H9 (cell line): ENCODE measurements at regions not wholly inside any gene's neighbourhood (a gene's known extent, or its start where the extent isn't known, plus 50 kb on each side); places are given as distances from the start of the nearest gene placed in this dataset.

Source experiments
- DNase-seq: peaks from one replicate; pipeline ENCODE4 v3.0.0-alpha.2; 2017
- H2AFZ ChIP-seq: one replicate; pipeline ENCODE4 v1.6.1; 2013; ENCODE audit warnings: mild to moderate bottlenecking, low read length, control low read depth, moderate library complexity
- H2AK5ac ChIP-seq: 2 replicates; pipeline ENCODE4 v1.6.1; 2013; ENCODE audit warnings: low read length, control low read depth, mixed read lengths; ENCODE audit not compliant: insufficient read length
- H2BK120ac ChIP-seq: one replicate; pipeline ENCODE4 v1.6.1; 2013; ENCODE audit warnings: low read depth, mild to moderate bottlenecking, low read length, control low read depth, inconsistent platforms; ENCODE audit not compliant: poor library complexity, severe bottlenecking
- H2BK12ac ChIP-seq: 2 replicates; pipeline ENCODE4 v1.6.1; 2013; ENCODE audit warnings: low read length, control low read depth, mixed read lengths, low read depth; ENCODE audit not compliant: insufficient read length
- H2BK15ac ChIP-seq: 2 replicates; pipeline ENCODE4 v1.6.1; 2013; ENCODE audit warnings: low read depth, low read length, control low read depth
- H2BK20ac ChIP-seq: one replicate; pipeline ENCODE4 v1.6.1; 2013; ENCODE audit warnings: low read depth, mild to moderate bottlenecking, low read length, control low read depth, inconsistent platforms; ENCODE audit not compliant: poor library complexity, severe bottlenecking
- H2BK5ac ChIP-seq: 2 replicates; pipeline ENCODE4 v1.6.1; 2013; ENCODE audit warnings: low read length, control low read depth, mixed read lengths; ENCODE audit not compliant: insufficient read length
- H3K14ac ChIP-seq: 2 replicates; pipeline ENCODE4 v1.6.1; 2013; ENCODE audit warnings: low read length, control low read depth; ENCODE audit not compliant: insufficient read depth
- H3K18ac ChIP-seq: 2 replicates; pipeline ENCODE4 v1.6.1; 2013; ENCODE audit warnings: low read depth, mild to moderate bottlenecking, mixed read lengths, low read length, control low read depth; ENCODE audit not compliant: insufficient read length
- H3K23ac ChIP-seq: 2 replicates; pipeline ENCODE4 v1.6.1; 2013; ENCODE audit warnings: low read length, control low read depth, mixed read lengths, low read depth; ENCODE audit not compliant: insufficient read length
- H3K23me2 ChIP-seq: 2 replicates; pipeline ENCODE4 v1.6.1; 2013; ENCODE audit warnings: low read depth, mild to moderate bottlenecking, mixed read lengths, low read length, control low read depth; ENCODE audit not compliant: insufficient read length, poor library complexity, severe bottlenecking
- H3K27ac ChIP-seq: 2 replicates; pipeline ENCODE4 v1.5.1; 2013; ENCODE audit warnings: low read length, control low read depth, mixed read lengths, low read depth; ENCODE audit not compliant: insufficient read length
- H3K27me3 ChIP-seq: 2 replicates; pipeline ENCODE4 v1.6.1; 2013; ENCODE audit warnings: low read length, control low read depth, inconsistent platforms; ENCODE audit not compliant: insufficient read depth
- H3K4ac ChIP-seq: 2 replicates; pipeline ENCODE4 v1.6.1; 2013; ENCODE audit warnings: low read depth, mild to moderate bottlenecking, control low read depth, inconsistent platforms, low read length, moderate library complexity
- H3K4me1 ChIP-seq: 2 replicates; pipeline ENCODE4 v1.6.1; 2013; ENCODE audit warnings: low read length, control low read depth, inconsistent platforms; ENCODE audit not compliant: insufficient read depth
- H3K4me2 ChIP-seq: 2 replicates; pipeline ENCODE4 v1.6.1; 2013; ENCODE audit warnings: low read length, control low read depth, mixed read lengths; ENCODE audit not compliant: insufficient read length, insufficient read depth
- H3K56ac ChIP-seq: 2 replicates; pipeline ENCODE4 v1.6.1; 2013; ENCODE audit warnings: low read depth, mild to moderate bottlenecking, mixed read lengths, low read length, control low read depth; ENCODE audit not compliant: insufficient read length
- H3K79me1 ChIP-seq: 2 replicates; pipeline ENCODE4 v1.6.1; 2013; ENCODE audit warnings: low read depth, mild to moderate bottlenecking, moderate library complexity, low read length, control low read depth, inconsistent platforms; ENCODE audit not compliant: insufficient read depth, poor library complexity, severe bottlenecking
- H3K79me2 ChIP-seq: 2 replicates; pipeline ENCODE4 v1.6.1; 2013; ENCODE audit warnings: low read length, control low read depth, inconsistent platforms; ENCODE audit not compliant: insufficient read depth
- H3K9ac ChIP-seq: 2 replicates; pipeline ENCODE4 v1.6.1; 2013; ENCODE audit warnings: low read length, control low read depth, mixed read lengths; ENCODE audit not compliant: insufficient read length; ENCODE audit errors: extremely low read depth
- H3K9me3 ChIP-seq: one replicate; pipeline ENCODE4 v1.6.1; 2013; ENCODE audit warnings: low read depth, low read length, inconsistent platforms; ENCODE audit not compliant: control insufficient read depth
- H3T11ph ChIP-seq: one replicate; pipeline ENCODE4 v1.6.1; 2013; ENCODE audit warnings: mild to moderate bottlenecking, low read length, control low read depth, inconsistent platforms
- H4K20me1 ChIP-seq: one replicate; pipeline ENCODE4 v1.6.1; 2013; ENCODE audit not compliant: control insufficient read depth, insufficient read length, insufficient read depth
- H4K5ac ChIP-seq: 2 replicates; pipeline ENCODE4 v1.6.1; 2013; ENCODE audit warnings: low read depth, mild to moderate bottlenecking, mixed read lengths, low read length, control low read depth; ENCODE audit not compliant: insufficient read length
- H4K8ac ChIP-seq: replicated peaks from 2 replicates; pipeline ENCODE4 v1.6.1; 2013; ENCODE audit warnings: low read length, control low read depth, mixed read lengths, low read depth; ENCODE audit not compliant: insufficient read length
- H4K91ac ChIP-seq: 2 replicates; pipeline ENCODE4 v1.6.1; 2013; ENCODE audit warnings: low read depth, mild to moderate bottlenecking, moderate library complexity, mixed read lengths, low read length, control low read depth; ENCODE audit not compliant: insufficient read length
- H3K27ac Mint-ChIP-seq, 3 experiments: 2 replicates in 2 of 3; 3 replicates in 1 of 3; pipeline ENCODE4 v1.8.0; 2020 to 2021; ENCODE audit warnings: mixed read lengths in 3 of 3, mild to moderate bottlenecking in 1 of 3, moderate library complexity in 1 of 3
- H3K27me3 Mint-ChIP-seq: 2 replicates; pipeline ENCODE4 v1.8.0; 2021; ENCODE audit warnings: low read depth, mild to moderate bottlenecking, moderate library complexity, mixed read lengths
- H3K36me3 Mint-ChIP-seq, 3 experiments: 2 replicates in 2 of 3; 3 replicates in 1 of 3; pipeline ENCODE4 v1.8.0; 2020 to 2021; ENCODE audit warnings: low read depth in 3 of 3, mixed read lengths in 3 of 3; ENCODE audit not compliant: insufficient read depth in 1 of 3
- H3K4me1 Mint-ChIP-seq, 2 experiments: 2 replicates each; pipeline ENCODE4 v1.8.0; 2020; ENCODE audit warnings: mixed read lengths in 2 of 2
- H3K4me3 Mint-ChIP-seq, 2 experiments: 2 replicates in 1 of 2; 3 replicates in 1 of 2; pipeline ENCODE4 v1.8.0; 2020 to 2021; ENCODE audit warnings: mild to moderate bottlenecking in 2 of 2, mixed read lengths in 2 of 2, moderate library complexity in 1 of 2
- H3K9me3 Mint-ChIP-seq, 2 experiments: 2 replicates in 1 of 2; 3 replicates in 1 of 2; pipeline ENCODE4 v1.8.0; 2020; ENCODE audit warnings: mild to moderate bottlenecking in 2 of 2, mixed read lengths in 2 of 2, moderate library complexity in 1 of 2
- TF ChIP-seq, protein P1 (sequence below): fragments of 200-600 bp; sonication (generic); conservative IDR thresholded peaks from 3 replicates; pipeline ENCODE4 v1.8.0; 2021; ENCODE audit warnings: antibody characterized with exemption, mild to moderate bottlenecking

DNA sequence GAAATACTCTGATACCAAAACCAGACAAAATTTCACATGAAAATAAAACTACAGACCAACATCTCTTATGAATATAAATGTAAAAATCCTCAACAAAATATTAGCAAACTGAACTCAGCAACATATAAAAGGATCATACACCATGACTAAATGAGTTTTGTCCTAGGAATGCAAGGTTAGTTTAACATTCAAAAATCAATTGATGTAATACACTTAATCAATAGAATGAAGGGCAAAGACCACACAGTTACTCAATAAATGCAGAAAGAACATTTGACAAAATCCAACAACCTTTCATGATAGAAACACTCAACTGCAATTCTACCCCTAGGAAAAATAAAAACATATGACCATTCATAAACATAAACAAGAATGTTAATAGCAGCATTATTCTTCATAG, 50.2 kb upstream of the DCTD start:
- no peak overlapping the region for H2BK15ac ChIP-seq
- H2BK12ac ChIP-seq, result no peak overlapping the region
- H3K23me2 ChIP-seq, result no peaks in the 10 kb centered on the region
- no peak overlapping the region for H2BK20ac ChIP-seq
- Mint-ChIP-seq H3K9me3 (no peaks in the 10 kb centered on the region), H3K4me1 (peaks cover 8% of the 10 kb centered on the region in 2 experiments; a peak in 3 of 4 replicates), H3K36me3 (no peaks in the 10 kb centered on the region), H3K27ac (no peak overlapping the region), H3K4me3 (no peak overlapping the region), H3K27me3 (peaks cover 5% of the 10 kb centered on the region)
- H3K4me2 ChIP-seq, result no peak overlapping the region
- H3K4ac ChIP-seq, result no peak overlapping the region
- H3K9me3 ChIP-seq, result no peaks in the 10 kb centered on the region
- no peaks in the 10 kb centered on the region for H3K79me1 ChIP-seq
- no peaks in the 10 kb centered on the region; the same call in 1 of the 2 replicates for H3K4me1 ChIP-seq
- no peak overlapping the region for H4K91ac ChIP-seq
- H3K27me3 ChIP-seq, result no peaks in the 10 kb centered on the region
- H4K8ac ChIP-seq, result no peak overlapping the region
- H3K14ac ChIP-seq, result no peak overlapping the region
- H3K9ac ChIP-seq, result no peak overlapping the region
- H2AK5ac ChIP-seq, result no peak overlapping the region
- no peak overlapping the region for H3K23ac ChIP-seq
- no peak overlapping the region for H2AFZ ChIP-seq
- no peak for DNase-seq
- H3K27ac ChIP-seq, result no peak overlapping the region
- H4K20me1 ChIP-seq, result no peaks in the 10 kb centered on the region
- H4K5ac ChIP-seq, result no peak overlapping the region
- no peak overlapping the region for H2BK120ac ChIP-seq
- no peak overlapping the region for H3K56ac ChIP-seq
- TF ChIP-seq, protein P1, sequence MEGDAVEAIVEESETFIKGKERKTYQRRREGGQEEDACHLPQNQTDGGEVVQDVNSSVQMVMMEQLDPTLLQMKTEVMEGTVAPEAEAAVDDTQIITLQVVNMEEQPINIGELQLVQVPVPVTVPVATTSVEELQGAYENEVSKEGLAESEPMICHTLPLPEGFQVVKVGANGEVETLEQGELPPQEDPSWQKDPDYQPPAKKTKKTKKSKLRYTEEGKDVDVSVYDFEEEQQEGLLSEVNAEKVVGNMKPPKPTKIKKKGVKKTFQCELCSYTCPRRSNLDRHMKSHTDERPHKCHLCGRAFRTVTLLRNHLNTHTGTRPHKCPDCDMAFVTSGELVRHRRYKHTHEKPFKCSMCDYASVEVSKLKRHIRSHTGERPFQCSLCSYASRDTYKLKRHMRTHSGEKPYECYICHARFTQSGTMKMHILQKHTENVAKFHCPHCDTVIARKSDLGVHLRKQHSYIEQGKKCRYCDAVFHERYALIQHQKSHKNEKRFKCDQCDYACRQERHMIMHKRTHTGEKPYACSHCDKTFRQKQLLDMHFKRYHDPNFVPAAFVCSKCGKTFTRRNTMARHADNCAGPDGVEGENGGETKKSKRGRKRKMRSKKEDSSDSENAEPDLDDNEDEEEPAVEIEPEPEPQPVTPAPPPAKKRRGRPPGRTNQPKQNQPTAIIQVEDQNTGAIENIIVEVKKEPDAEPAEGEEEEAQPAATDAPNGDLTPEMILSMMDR, result no peak
- H3K18ac ChIP-seq, result no peak overlapping the region
- no peaks in the 10 kb centered on the region for H3K79me2 ChIP-seq
- no peak overlapping the region for H2BK5ac ChIP-seq
- no peak overlapping the region for H3T11ph ChIP-seq
